Spleen (tissue), 11 donors: ENCODE measurements at regions not wholly inside any gene's neighbourhood (a gene's known extent, or its start where the extent isn't known, plus 50 kb on each side); places are given as distances from the start of the nearest gene placed in this dataset.

Experiments
- DNase-seq: peaks from one replicate; pipeline ENCODE4 v3.0.0-alpha.2; 2020
- H3K27ac ChIP-seq, 8 donors: fragments of 200-600 bp; sonication (generic) in 7 of 8; 1 replicate in 4 of 8; 2 replicates in 4 of 8; pipeline versions ENCODE4 v1.5.0 to v1.8.0; 2016 to 2021; ENCODE audit warnings: inconsistent platforms in 4 of 8, mild to moderate bottlenecking in 4 of 8, moderate library complexity in 1 of 8
- H3K27me3 ChIP-seq, 7 donors: fragments of 200-600 bp; sonication (generic) in 6 of 7; replicated peaks in 1 of 7; 1 replicate in 4 of 7; 2 replicates in 3 of 7; pipeline versions ENCODE4 v1.5.0 to v1.8.0; 2016 to 2021; ENCODE audit warnings: inconsistent platforms in 3 of 7, mild to moderate bottlenecking in 1 of 7
- H3K36me3 ChIP-seq, 6 donors: fragments of 200-600 bp; sonication (generic) in 5 of 6; 1 replicate in 4 of 6; 2 replicates in 2 of 6; pipeline versions ENCODE4 v1.5.0 to v1.8.0; 2016 to 2021; ENCODE audit warnings: inconsistent platforms in 2 of 6
- H3K4me1 ChIP-seq, 6 donors: fragments of 200-600 bp; sonication (generic) in 5 of 6; 1 replicate in 3 of 6; 2 replicates in 3 of 6; pipeline versions ENCODE4 v1.5.0 to v1.8.0; 2016 to 2021; ENCODE audit warnings: inconsistent platforms in 3 of 6
- H3K4me3 ChIP-seq, 8 donors: fragments of 200-600 bp; sonication (generic) in 7 of 8; 1 replicate in 4 of 8; 2 replicates in 4 of 8; pipeline versions ENCODE4 v1.5.0 to v1.8.0; 2016 to 2021; ENCODE audit warnings: inconsistent platforms in 4 of 8, mild to moderate bottlenecking in 4 of 8, moderate library complexity in 2 of 8
- H3K9me3 ChIP-seq, 8 donors: fragments of 200-600 bp; sonication (generic) in 7 of 8; 1 replicate in 4 of 8; 2 replicates in 4 of 8; pipeline versions ENCODE4 v1.5.0 to v1.8.0; 2016 to 2021; ENCODE audit warnings: inconsistent platforms in 4 of 8
- CTCF ChIP-seq, 11 experiments: fragments of 200-600 bp in 7 of 11; fragments of 450-650 bp in 4 of 11; sonication (generic) in 4 of 11; IDR thresholded peaks in 8 of 11; conservative IDR thresholded peaks in 3 of 11; 1 replicate in 7 of 11; 2 replicates in 4 of 11; pipeline versions ENCODE4 v1.4.0 to v1.8.0; 2016 to 2021; ENCODE audit warnings: antibody characterized with exemption in 11 of 11, inconsistent platforms in 4 of 11, mild to moderate bottlenecking in 1 of 11
- POLR2A ChIP-seq, 3 donors: fragments of 450-650 bp; IDR thresholded peaks; one replicate each; pipeline ENCODE4 v1.5.1; 2017; ENCODE audit warnings: antibody characterized with exemption in 3 of 3, mild to moderate bottlenecking in 1 of 3
- POLR2AphosphoS5 ChIP-seq, 3 donors: sonication (generic); formaldehyde crosslinking; IDR thresholded peaks; one replicate each; pipeline ENCODE4 v1.5.1; 2017; ENCODE audit warnings: antibody characterized with exemption in 3 of 3
- WGBS, 5 donors: extraction: QIAGEN DNeasy Blood & Tissue Kit in 3 of 5; methylation state at CpG; one replicate each; pipeline versions ENCODE4 v1.1.5 to v1.1.7; 2013 to 2018; 5-methylcytosine and 5-hydroxymethylcytosine counted together
- intact Hi-C: fragments of 100-400 bp; cut with DNase I; formaldehyde crosslinking; loops from one replicate; pipeline ENCODE4 v1.15.0; 2023; ENCODE audit warnings: low total_unique reads
- donor health status: healthy with polysubstance abuse.
- donor health status: DM: no; HTN: no; CAD: no; lungs with moderate emphysema.
- donor health status: DM: no; HTN: no; CAD: no.
- donor health status: Bipolar disorder and iron deficiency.
- donor health status: healthy.
- donor health status: DM: no; HTN: no; CAD: no.
- donor health status: DM: yes; HTN: yes; CAD: no.

- intact Hi-C loops: no loop called here
- H3K27ac ChIP-seq: no peak overlapping the region
- WGBS, 5 donors: 79 to 91% (median 86%) methylated on average over 7 of the region's 7 CpGs
- H3K36me3 ChIP-seq: no peaks in the 10 kb centered on the region
- no peak overlapping the region for H3K4me3 ChIP-seq
- DNase-seq: no peak
- no peaks in the 10 kb centered on the region for H3K4me1 ChIP-seq
- H3K27me3 ChIP-seq: no peaks in the 10 kb centered on the region
- H3K9me3 ChIP-seq: no peaks in the 10 kb centered on the region
- TF ChIP-seq POLR2AphosphoS5 (IDR thresholded peaks at IDR 0.05) (no peak), CTCF (IDR thresholded peaks at IDR 0.05 in 8 of 11, conservative IDR thresholded peaks at IDR 0.05 in 3 of 11) (no peak), POLR2A (IDR thresholded peaks at IDR 0.05) (no peak)
Observed at GRCh38 chr6:167445568-167445967, 120.7 kb downstream of the TTLL2 start.

GRCh38 chr6:167446046-167446445, 121.2 kb downstream of the TTLL2 start:
- Histone ChIP-seq H3K9me3 (no peaks in the 10 kb centered on the region), H3K4me3 (no peak overlapping the region), H3K36me3 (no peaks in the 10 kb centered on the region), H3K4me1 (no peaks in the 10 kb centered on the region), H3K27me3 (no peaks in the 10 kb centered on the region), H3K27ac (no peak overlapping the region)
- no peak for TF ChIP-seq POLR2AphosphoS5 (IDR thresholded peaks at IDR 0.05)
- no peak for TF ChIP-seq CTCF (IDR thresholded peaks at IDR 0.05 in 8 of 11, conservative IDR thresholded peaks at IDR 0.05 in 3 of 11)
- no peak for TF ChIP-seq POLR2A (IDR thresholded peaks at IDR 0.05)
- no peak for DNase-seq
- 80 to 93% (median 89%) methylated on average over 8 of the region's 8 CpGs for WGBS, 5 donors
- intact Hi-C loops: no loop called here

GRCh38 chr6:167446971-167447370, 122.1 kb downstream of the TTLL2 start:
- intact Hi-C loops: no loop called here
- Histone ChIP-seq H3K9me3 (no peaks in the 10 kb centered on the region), H3K4me1 (no peaks in the 10 kb centered on the region), H3K27me3 (no peaks in the 10 kb centered on the region), H3K4me3 (no peak overlapping the region), H3K27ac (no peak overlapping the region), H3K36me3 (no peaks in the 10 kb centered on the region)
- TF ChIP-seq POLR2A (IDR thresholded peaks at IDR 0.05) (no peak), CTCF (IDR thresholded peaks at IDR 0.05 in 8 of 11, conservative IDR thresholded peaks at IDR 0.05 in 3 of 11) (no peak), POLR2AphosphoS5 (IDR thresholded peaks at IDR 0.05) (no peak)
- 86 to 95% (median 93%) methylated on average over 9 of the region's 9 CpGs for WGBS, 5 donors
- no peak for DNase-seq

- Histone ChIP-seq H3K9me3 (no peaks in the 10 kb centered on the region), H3K4me1 (no peaks in the 10 kb centered on the region), H3K4me3 (no peak overlapping the region), H3K27me3 (no peaks in the 10 kb centered on the region), H3K36me3 (no peaks in the 10 kb centered on the region), H3K27ac (no peak overlapping the region)
- TF ChIP-seq CTCF (IDR thresholded peaks at IDR 0.05 in 8 of 11, conservative IDR thresholded peaks at IDR 0.05 in 3 of 11): no peak
- no peak for DNase-seq
- intact Hi-C loops: no loop called here
- WGBS, 5 donors: 70 to 100% (median 92%) methylated on average over 1 to 5 of the region's 5 CpGs
Observed at GRCh38 chr6:167448378-167448777, 123.5 kb downstream of the TTLL2 start.
